Memory B cell (primary cell): ENCODE measurements at regions not wholly inside any gene's neighbourhood (a gene's known extent, or its start where the extent isn't known, plus 50 kb on each side); places are given as distances from the start of the nearest gene placed in this dataset.

Experiments used
- ATAC-seq: fragments of 150-1000 bp; cut with Tn5 transposase; 2 replicates; pipeline ENCODE4 v1.10.0; 2021; ENCODE audit warnings: low read depth, mild to moderate bottlenecking, moderate library complexity
- DNase-seq, 2 donors: peaks; one replicate each; pipeline ENCODE4 v3.0.0; 2022; ENCODE audit warnings: low spot score in 2 of 2
- H3K27ac Mint-ChIP-seq: one replicate; pipeline ENCODE4 v1.8.0; 2022; ENCODE audit warnings: mild to moderate bottlenecking, moderate library complexity, mixed read lengths
- H3K27me3 Mint-ChIP-seq: one replicate; pipeline ENCODE4 v1.8.0; 2022; ENCODE audit warnings: mixed read lengths
- H3K36me3 Mint-ChIP-seq: one replicate; pipeline ENCODE4 v1.8.0; 2022; ENCODE audit warnings: mild to moderate bottlenecking, mixed read lengths
- H3K4me1 Mint-ChIP-seq: one replicate; pipeline ENCODE4 v1.8.0; 2022; ENCODE audit warnings: mixed read lengths
- H3K4me3 Mint-ChIP-seq: one replicate; pipeline ENCODE4 v1.8.0; 2022; ENCODE audit warnings: mild to moderate bottlenecking, moderate library complexity, mixed read lengths
- H3K9me3 Mint-ChIP-seq: one replicate; pipeline ENCODE4 v1.8.0; 2022; ENCODE audit warnings: mixed read lengths

DNA sequence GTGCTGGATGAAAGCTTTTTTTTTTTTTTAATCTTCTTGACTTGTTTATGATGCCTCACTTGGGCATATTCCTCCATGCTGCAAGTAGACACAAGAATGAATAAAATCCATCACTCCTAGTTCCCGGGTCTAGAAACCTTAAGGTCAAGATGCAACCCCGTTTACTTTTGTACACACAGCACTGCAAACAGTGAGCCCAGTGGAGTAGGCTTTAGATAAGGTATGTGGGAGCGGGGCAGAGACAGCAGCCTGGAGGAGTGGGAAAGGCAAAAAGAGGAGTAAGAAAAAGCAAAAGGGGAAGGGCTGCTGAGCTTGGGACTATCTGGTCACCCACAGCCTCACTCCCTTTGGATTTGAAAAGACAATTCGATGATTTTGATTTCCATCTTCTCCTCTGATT lies 429.8 kb upstream of the ARGLU1 start:
- H3K4me1 Mint-ChIP-seq: no peaks in the 10 kb centered on the region
- no peaks in the 10 kb centered on the region for H3K27me3 Mint-ChIP-seq
- H3K9me3 Mint-ChIP-seq: peaks cover 7% of the 10 kb centered on the region
- no peaks in the 10 kb centered on the region for H3K36me3 Mint-ChIP-seq
- no peak overlapping the region for H3K4me3 Mint-ChIP-seq
- no peak for DNase-seq
- ATAC-seq: no peak
- no peak overlapping the region for H3K27ac Mint-ChIP-seq

DNA sequence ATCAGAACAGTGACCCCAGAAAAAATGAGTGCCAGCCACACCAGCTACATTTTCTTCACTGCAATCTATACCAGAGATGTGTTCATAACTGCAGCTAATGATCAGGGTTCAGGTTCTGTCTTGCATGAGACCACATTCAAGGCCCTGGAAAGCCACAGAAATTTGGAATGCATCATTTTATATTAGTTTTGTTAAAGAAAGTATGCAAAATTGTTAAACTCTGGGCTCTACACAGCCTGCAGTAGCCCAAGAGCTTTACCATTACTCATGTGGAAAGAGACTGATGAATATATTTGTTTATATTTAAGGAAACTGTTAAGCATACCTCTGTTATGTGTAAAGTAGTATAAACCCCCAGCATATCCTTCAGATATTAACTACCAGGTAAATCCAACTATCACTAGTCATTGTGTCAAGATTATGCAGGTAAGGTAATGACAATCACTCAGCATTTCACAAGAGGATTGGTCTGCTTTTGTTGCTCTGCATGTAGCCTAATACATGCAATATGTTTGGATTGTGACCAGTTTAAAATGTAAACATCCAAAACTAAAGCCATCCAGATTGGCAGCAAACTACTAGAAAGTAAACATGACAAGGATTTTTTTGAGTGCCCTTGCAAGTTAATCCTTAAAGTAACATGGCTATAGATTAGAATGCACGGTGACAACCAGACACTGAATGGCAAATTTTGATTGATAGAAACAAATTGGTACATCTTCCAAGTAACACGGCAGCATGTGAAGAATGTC lies 429.1 kb upstream of the ARGLU1 start:
- H3K27me3 Mint-ChIP-seq: no peaks in the 10 kb centered on the region
- no peak for ATAC-seq

GRCh38 chr13:106990594-106990993 lies 422.7 kb upstream of the ARGLU1 start:
- DNase-seq (no peak), ATAC-seq (no peak)
- Mint-ChIP-seq H3K27ac (no peak overlapping the region), H3K36me3 (no peaks in the 10 kb centered on the region), H3K27me3 (peaks cover 1% of the 10 kb centered on the region), H3K4me3 (no peak overlapping the region), H3K4me1 (no peaks in the 10 kb centered on the region), H3K9me3 (peaks cover 3% of the 10 kb centered on the region)

More for the DNA sequence above, 429.1 kb upstream of the ARGLU1 start:
- peaks cover 8% of the 10 kb centered on the region for H3K9me3 Mint-ChIP-seq
- no peak overlapping the region for H3K27ac Mint-ChIP-seq
- no peak overlapping the region for H3K4me3 Mint-ChIP-seq
- H3K4me1 Mint-ChIP-seq: no peaks in the 10 kb centered on the region
- DNase-seq: no peak
- H3K36me3 Mint-ChIP-seq: no peaks in the 10 kb centered on the region

DNA sequence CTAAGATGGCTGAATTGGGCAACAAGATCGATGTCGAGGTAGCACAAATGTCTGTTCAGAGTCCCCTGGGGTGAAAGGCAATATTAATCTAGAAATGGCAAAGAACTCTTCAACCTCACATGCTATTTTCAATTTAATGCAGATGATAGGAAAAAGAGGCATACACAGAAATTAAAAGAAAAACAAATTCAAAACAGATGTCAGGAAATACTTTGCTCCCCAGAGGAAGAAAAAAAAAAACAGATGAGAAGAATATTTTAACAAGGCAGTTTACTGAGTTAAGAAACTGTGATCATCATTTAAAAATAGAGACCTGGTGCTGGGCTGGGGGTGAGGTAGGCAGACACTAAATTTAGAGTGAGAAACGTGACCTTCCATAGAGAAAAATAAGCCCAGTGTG lies 421.9 kb upstream of the ARGLU1 start:
- no peaks in the 10 kb centered on the region for H3K36me3 Mint-ChIP-seq
- H3K27ac Mint-ChIP-seq: no peak overlapping the region
- H3K4me1 Mint-ChIP-seq: no peaks in the 10 kb centered on the region
- no peak overlapping the region for H3K4me3 Mint-ChIP-seq
- DNase-seq (no peak), ATAC-seq (no peak)
- peaks cover 1% of the 10 kb centered on the region for H3K27me3 Mint-ChIP-seq
- H3K9me3 Mint-ChIP-seq: peaks cover 3% of the 10 kb centered on the region

GRCh38 chr13:106987427-106987785 lies 419.5 kb upstream of the ARGLU1 start:
- ATAC-seq: no peak
- Mint-ChIP-seq H3K4me1 (no peaks in the 10 kb centered on the region), H3K36me3 (no peaks in the 10 kb centered on the region), H3K4me3 (no peak overlapping the region), H3K9me3 (no peaks in the 10 kb centered on the region), H3K27ac (no peak overlapping the region), H3K27me3 (peaks cover 1% of the 10 kb centered on the region)
- DNase-seq: no peak

DNA sequence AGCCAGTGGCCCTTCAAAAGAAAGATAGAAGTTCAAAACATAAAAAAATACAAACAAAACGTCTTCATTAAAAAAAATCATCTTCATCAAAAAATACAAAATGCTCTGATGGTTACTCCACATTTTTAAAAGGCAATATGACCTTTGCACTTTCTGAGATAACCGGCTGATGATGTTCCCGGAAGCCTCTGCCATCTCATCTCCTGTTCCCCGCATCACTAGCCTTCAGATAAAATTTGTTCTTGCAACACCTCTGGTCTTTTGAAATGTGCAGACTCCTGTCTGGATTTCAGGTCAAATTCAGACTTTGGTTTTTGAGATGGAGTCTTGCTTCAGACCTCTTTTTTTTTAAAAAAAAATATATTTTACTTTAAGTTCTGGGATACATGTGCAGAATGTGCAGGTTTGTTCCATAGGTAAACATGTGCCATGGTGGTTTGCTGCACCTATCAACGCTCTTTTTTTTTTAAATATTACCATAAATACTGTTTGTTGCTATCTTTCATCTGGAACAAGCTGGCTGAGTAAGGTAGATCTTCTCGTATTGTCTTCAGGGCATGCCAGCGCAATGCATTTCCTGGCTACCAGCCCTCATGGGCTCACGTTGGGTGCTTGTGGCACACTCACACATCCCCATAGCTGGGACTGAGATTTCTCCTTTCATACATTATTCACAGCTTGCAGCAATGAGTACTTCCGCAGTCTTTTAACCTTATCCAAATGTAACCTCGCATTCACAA lies 418.9 kb upstream of the ARGLU1 start:
- no peak for DNase-seq
- Mint-ChIP-seq H3K27ac (no peak overlapping the region), H3K36me3 (no peaks in the 10 kb centered on the region), H3K9me3 (peaks cover under 1% of the 10 kb centered on the region), H3K27me3 (peaks cover 1% of the 10 kb centered on the region), H3K4me1 (no peaks in the 10 kb centered on the region), H3K4me3 (no peak overlapping the region)
- ATAC-seq: no peak

DNA sequence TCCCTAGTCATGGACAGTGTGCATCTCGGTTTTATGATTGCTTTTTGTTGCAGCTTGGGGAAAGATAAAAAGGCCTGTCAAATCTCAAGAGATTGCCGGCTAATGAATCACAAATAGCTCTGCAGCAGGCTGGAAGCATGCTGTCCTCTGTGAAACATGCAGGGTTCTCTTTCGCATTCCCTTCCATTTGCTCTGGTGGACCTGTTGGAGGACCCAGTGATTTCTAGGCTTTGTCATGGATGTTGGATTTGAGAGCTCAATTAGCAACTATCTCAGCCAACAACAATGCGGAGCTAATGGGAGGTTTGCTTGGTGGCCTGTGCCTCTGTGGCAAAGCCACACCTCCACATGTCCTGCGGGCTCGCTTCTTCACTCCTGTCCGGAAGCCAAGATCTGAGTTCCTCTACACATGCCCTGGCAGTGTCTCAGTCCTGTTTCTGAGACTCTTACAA lies 418.1 kb upstream of the ARGLU1 start:
- peaks cover 3% of the 10 kb centered on the region for H3K9me3 Mint-ChIP-seq
- DNase-seq (no peak), ATAC-seq (no peak)
- no peak overlapping the region for H3K4me3 Mint-ChIP-seq
- H3K27me3 Mint-ChIP-seq: peaks cover 1% of the 10 kb centered on the region
- H3K36me3 Mint-ChIP-seq: no peaks in the 10 kb centered on the region
- no peaks in the 10 kb centered on the region for H3K4me1 Mint-ChIP-seq
- H3K27ac Mint-ChIP-seq: no peak overlapping the region

- DNase-seq (no peak), ATAC-seq (no peak)
- Mint-ChIP-seq H3K9me3 (peaks cover 3% of the 10 kb centered on the region), H3K27ac (no peak overlapping the region), H3K4me1 (no peaks in the 10 kb centered on the region), H3K4me3 (no peak overlapping the region), H3K27me3 (peaks cover 1% of the 10 kb centered on the region), H3K36me3 (no peaks in the 10 kb centered on the region)
Observed at GRCh38 chr13:106985481-106985880, 417.5 kb upstream of the ARGLU1 start.

- DNase-seq (no peak), ATAC-seq (no peak)
- no peaks in the 10 kb centered on the region for H3K27me3 Mint-ChIP-seq
- H3K9me3 Mint-ChIP-seq: peaks cover 3% of the 10 kb centered on the region
- no peak overlapping the region for H3K4me3 Mint-ChIP-seq
- H3K27ac Mint-ChIP-seq: no peak overlapping the region
- H3K36me3 Mint-ChIP-seq: no peaks in the 10 kb centered on the region
- H3K4me1 Mint-ChIP-seq: no peaks in the 10 kb centered on the region
Observed at GRCh38 chr13:106981051-106981450, 413.1 kb upstream of the ARGLU1 start.

- Mint-ChIP-seq H3K4me3 (no peak overlapping the region), H3K4me1 (no peaks in the 10 kb centered on the region), H3K27me3 (no peaks in the 10 kb centered on the region), H3K36me3 (no peaks in the 10 kb centered on the region), H3K9me3 (peaks cover 4% of the 10 kb centered on the region), H3K27ac (no peak overlapping the region)
- ATAC-seq (no peak), DNase-seq (no peak)
Observed at GRCh38 chr13:106967391-106967790, 399.5 kb upstream of the ARGLU1 start.

- no peaks in the 10 kb centered on the region for H3K36me3 Mint-ChIP-seq
- DNase-seq: no peak
- H3K4me1 Mint-ChIP-seq: no peaks in the 10 kb centered on the region
Observed at GRCh38 chr13:106963151-106963550, 395.2 kb upstream of the ARGLU1 start.

DNA sequence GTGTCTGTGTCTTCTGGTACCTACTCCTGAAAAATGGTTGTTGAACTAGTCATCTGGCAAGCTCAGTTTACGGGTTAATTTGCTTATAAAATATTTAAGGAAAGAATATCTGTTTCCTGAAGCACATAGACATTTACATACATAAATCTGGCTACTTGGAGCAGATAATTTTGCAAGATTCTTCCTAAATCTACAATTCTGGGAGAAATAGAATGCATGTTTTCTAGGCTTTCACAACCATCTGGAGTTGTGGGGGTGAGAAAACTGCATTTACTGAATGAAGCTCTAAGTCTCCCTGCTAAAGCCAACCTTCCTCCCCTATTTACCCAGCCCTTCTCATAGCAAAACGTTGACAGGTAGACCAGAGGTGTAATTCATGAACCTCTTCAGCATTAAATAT lies 393.7 kb upstream of the ARGLU1 start:
- Mint-ChIP-seq H3K36me3 (no peaks in the 10 kb centered on the region), H3K4me3 (no peak overlapping the region), H3K27ac (no peak overlapping the region), H3K27me3 (no peaks in the 10 kb centered on the region), H3K4me1 (no peaks in the 10 kb centered on the region), H3K9me3 (no peaks in the 10 kb centered on the region)
- no peak for ATAC-seq
- no peak for DNase-seq

More at GRCh38 chr13:106963151-106963550, 395.2 kb upstream of the ARGLU1 start:
- Mint-ChIP-seq H3K27ac (no peak overlapping the region), H3K4me3 (no peak overlapping the region), H3K27me3 (no peaks in the 10 kb centered on the region), H3K9me3 (peaks cover 2% of the 10 kb centered on the region)
- ATAC-seq: no peak

DNA sequence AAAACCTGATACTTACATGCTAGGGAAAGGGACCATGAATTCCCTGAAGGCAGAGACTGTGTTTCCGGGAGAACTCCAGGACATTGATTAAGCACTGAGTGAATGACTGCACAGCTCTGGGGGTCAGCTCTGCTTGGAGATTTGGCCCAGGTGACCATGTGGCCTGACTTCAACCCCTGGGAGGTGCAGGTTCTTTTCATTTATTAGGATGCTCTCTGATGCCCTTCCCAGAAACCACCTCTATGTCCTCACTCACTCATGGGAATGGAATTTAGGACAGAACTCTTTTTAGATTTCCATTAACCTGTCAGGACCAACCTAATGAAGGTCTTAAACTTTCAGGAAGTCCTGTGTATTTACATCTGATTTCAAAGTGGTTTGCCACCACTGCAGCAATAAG lies 393.3 kb upstream of the ARGLU1 start:
- Mint-ChIP-seq H3K4me1 (no peaks in the 10 kb centered on the region), H3K9me3 (no peaks in the 10 kb centered on the region), H3K27ac (no peak overlapping the region), H3K4me3 (no peak overlapping the region), H3K27me3 (no peaks in the 10 kb centered on the region), H3K36me3 (no peaks in the 10 kb centered on the region)
- ATAC-seq (no peak), DNase-seq (no peak)

- H3K27ac Mint-ChIP-seq: no peak overlapping the region
- no peaks in the 10 kb centered on the region for H3K27me3 Mint-ChIP-seq
- DNase-seq (no peak), ATAC-seq (no peak)
- H3K9me3 Mint-ChIP-seq: peaks cover 3% of the 10 kb centered on the region
- no peaks in the 10 kb centered on the region for H3K4me1 Mint-ChIP-seq
- H3K36me3 Mint-ChIP-seq: no peaks in the 10 kb centered on the region
- H3K4me3 Mint-ChIP-seq: no peak overlapping the region
Observed at GRCh38 chr13:106958621-106959048, 390.7 kb upstream of the ARGLU1 start.

GRCh38 chr13:106942563-106942962 lies 374.6 kb upstream of the ARGLU1 start:
- Mint-ChIP-seq H3K27me3 (no peaks in the 10 kb centered on the region), H3K36me3 (no peaks in the 10 kb centered on the region), H3K4me1 (no peaks in the 10 kb centered on the region), H3K4me3 (no peak overlapping the region), H3K27ac (no peak overlapping the region), H3K9me3 (no peaks in the 10 kb centered on the region)
- ATAC-seq (no peak), DNase-seq (no peak)
